Activated CD4-positive, alpha-beta T cell treated with anti-CD3 and anti-CD28 coated beads, Interleukin-2, amount 50 U/mL, for 16 hours (primary cell): ENCODE measurements at regions not wholly inside any gene's neighbourhood (a gene's known extent, or its start where the extent isn't known, plus 50 kb on each side); places are given as distances from the start of the nearest gene placed in this dataset.
"Not testable (repeated sequence)": the region's sequence is repeated elsewhere in the genome, so short reads cannot be mapped to it uniquely, and the experiment has no call there.

Experiments used
- DNase-seq: peaks from one replicate; pipeline ENCODE4 v3.0.0-alpha.2; 2020

DNA sequence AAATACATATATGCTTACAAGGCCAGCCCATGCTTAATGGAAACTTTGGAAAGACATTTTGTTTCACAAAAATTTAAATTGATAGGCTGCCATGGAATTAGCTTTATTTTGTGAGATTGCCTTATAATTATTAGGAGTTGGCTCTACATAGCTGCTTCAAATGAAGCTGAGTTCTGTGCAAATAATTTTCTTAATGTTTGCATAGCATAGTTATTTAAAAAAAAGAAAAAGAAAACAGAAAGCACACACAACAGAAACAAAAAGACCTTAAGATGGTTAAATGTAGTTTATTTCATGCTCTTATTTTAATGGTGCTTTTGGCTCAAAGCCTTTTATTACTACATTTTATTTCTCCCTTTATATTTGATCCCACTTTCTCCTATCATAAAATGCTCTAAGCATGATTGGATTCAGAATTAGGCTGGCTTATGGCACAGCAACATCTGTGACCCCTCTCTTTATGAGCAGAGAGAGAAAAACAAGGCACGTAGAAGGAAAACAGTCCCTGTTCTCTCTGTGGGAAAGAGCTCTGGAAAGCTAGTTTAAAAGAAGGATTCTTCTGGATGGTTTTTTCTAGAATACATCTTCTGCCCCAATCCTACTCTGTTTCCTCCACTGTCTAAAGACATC, 530.5 kb downstream of the NTRK2 start:
- DNase-seq = no peak

DNA sequence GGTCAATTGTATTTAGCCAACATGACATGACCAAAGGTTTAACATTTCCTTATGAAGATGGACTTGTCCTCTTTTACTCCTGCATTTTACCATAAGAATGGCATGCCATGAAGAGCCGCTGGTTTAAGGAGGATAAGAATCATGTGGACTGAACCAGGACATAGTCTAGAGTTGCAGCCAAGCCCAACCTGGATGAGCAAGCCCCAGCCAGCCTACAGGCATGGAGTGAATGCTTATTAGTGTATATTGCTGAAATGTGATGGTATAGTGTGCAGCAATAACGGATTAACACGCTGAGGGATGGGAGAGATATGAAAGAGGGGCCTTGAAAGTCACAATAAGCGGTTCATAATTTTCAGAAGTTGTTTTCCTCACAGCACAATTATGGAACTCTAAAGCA, 523.2 kb downstream of the NTRK2 start:
- DNase-seq = no peak

DNA sequence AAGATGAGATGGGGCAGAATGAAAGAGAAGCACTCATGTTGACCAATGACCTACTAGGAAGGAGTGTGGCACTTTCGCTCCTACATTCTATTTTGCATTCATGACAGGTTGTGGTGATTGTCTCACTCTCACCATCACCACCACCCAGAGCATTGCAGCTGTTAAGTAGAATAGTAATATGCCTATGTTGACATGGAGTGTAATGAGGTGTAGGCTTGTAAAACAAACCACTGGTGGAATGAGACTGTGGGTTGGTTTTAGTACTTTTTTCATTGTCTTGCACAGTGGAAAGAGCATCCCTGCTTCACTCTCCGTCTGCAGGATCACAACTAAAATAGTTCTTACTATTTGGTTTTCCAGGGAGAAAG, 516.7 kb downstream of the NTRK2 start:
- no peak for DNase-seq

DNA sequence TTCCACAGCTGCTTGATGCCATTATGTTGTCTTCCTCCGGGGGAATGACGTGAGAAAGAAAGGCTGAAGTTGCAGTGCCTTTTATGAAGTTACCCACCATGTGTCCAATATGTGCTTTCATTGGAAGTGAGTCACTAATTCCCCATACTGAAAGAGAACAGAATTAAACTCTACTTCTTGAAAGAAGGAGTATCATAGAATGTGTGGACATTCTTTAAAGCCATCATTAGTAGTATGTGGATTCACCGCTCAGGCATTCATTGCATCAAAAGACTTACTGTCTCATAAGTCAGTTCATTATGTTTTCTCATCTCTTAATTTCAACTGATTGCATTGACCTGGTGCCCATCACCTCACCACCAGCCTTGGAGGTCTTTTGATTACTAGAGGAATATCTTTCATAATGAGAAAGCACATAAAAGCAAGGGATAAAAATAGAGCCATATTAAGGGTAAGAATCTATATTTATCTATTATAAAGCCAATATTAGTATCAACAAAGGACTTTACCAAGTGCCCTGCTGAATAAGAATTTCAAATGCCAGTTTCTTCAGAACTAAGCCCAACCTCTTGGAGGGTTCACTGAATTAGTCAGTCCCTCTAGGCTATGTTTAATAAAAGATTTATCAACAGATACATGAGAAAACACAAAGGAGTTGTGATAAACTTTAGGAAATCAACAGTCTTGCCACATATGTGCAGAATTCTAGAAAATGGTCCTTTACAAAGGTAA, 516.1 kb downstream of the NTRK2 start:
- no peak for DNase-seq

DNA sequence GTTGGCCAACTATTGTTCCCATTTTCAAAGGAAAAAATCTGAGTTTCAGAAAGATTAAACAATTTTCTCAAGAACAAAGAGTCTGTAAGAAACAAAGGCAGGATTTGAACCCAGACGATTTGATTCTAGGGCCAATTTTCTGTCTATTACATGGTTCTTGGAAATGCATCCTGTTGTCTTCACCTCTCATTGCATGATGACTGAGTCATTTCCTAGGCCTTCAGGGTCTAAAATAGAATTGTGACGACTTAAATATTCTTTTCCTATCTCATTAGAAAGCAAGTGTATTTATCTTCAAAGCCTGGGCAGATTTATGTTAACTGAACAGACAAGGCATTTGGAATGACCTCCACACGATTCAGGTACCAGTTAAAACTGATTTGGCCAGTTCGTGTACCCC, 512.9 kb downstream of the NTRK2 start:
- DNase-seq = no peak

DNA sequence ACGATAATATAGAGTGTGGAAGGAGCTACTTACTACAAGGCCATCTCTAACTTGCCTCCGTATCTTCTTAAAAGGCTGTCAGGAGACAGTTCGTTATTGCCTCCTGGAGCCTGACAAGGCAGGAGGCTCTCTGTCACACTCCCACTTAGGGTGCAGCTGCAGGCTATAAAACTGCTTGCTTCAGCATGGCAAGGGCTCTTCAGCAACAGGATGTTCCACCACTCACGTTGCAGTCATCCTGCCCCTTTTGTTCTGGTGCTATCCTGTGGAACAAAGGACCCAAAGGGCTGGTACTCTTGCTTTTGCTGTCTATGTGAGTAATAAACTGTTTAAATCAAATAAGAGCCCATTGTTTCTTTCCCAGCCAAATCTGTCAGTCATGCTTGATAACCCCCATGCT, 508.9 kb downstream of the NTRK2 start:
- DNase-seq = no peak

DNA sequence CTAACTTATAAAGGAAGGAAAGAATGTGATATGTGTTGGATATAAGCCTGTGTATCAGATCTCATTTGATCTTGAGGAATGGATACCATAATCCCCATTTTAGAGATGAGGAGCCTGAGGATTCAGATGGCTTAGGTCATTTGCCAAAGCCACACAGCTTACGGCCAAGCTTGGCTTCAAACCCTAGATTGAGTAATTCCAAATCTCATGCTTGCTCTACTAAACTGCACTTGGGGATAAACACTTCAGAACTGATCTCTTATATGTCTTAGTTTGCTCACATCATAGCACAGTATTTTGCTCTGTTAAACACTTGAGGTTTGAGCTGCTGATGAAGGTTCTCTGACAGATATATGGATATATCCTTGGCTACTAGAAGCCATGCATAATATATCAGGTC, 504.4 kb downstream of the NTRK2 start:
- DNase-seq = no peak

DNA sequence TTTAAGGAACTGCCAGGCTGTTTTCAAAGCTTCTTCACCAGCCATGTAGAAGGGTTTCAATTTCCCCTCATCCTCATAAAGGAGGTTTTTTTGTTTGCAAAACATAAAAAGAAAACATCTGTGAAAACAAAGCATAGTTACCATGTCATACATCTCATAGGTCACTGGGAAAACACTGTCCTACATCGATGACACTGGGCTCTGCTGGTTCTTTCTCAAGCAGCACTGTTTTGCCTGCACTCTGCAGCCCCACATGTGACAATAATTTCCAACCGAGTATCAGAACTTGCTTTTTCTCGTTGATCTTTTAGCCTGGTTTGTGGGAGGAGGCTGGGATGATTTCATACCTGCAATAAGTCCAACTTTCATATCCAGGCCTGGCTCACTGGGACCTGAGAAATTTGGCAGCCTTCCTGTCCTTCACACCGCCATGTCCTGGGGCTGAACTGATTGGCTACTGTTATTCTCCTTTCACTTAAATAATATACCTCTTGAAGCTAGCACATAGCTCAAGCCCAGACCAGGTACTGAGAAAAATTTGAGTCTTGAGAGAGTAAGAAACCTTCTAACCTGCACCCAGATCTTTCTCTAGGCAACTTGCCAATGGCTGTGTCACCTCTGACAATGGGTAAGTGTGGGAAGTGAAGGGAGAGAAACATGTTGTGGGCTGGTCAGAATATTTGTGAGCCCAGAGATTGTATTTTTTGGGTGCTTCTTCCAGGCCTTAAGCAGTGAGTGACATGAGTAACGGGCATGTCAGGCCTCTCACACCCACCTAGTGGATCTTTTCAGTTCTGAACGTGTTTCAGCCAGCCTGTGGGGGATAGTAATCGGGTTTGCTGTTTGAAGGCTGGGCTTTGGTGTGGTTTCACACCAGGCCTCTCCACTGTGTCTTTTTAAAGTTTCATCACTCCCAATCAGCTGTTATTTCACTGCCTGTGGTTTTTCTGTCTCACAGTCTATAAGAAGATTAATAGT, 502.8 kb downstream of the NTRK2 start:
- no peak for DNase-seq

DNA sequence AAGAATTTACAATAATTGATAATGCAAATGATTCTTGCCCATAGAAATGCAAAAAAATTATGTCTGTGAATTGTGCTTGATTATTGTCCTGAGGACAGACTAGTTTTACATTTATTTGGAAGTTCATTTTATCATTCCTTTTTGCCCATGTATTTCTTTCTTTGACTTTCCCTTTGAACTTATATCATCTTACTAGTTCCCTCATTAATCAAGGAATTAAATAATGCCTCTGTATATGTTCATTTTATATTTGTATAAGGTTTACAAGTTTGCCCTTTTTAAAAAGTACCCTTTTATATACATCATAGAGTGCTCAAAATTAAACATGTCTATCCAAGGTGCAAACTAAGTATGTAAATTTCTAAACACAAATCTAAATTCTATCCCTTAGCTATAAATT, 501.6 kb downstream of the NTRK2 start:
- no peak for DNase-seq

DNA sequence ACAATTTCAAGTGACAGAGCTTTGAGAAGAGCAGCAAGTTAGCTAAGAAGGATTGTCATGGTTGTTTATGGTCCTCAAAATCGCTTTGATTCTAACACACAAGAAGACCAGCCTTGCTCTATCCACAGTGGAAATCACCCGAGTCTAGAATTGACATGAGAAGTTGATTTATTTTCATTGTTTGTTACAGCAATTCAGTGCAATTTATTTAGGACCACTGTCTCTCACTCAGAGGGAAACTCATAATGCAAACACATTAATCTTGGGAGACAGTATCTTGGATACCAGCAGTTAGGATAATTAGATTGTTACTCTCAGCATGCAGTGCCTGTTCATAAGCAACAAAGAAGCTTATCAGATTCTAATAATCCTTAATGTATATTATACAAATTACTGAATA, 498.9 kb downstream of the NTRK2 start:
- no peak for DNase-seq

DNA sequence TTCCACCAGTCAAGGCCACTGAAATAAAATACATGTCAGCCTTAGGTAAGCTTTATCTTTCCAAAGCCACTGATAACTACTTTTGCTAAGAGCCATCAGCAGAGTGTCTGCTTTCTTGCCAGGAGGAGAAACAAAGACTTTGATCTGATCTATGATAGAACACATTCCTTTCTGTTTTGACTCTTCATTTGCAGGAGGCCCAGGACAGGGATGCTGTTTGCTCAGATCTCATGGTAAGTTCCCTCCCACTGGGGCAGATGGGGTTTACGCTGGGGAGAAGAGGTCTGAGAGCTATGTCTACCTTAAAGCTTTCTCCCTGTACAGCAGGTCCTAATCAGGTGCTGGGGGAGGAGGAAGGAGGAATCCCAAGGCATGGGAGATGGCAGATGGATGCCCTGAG, 497.6 kb downstream of the NTRK2 start:
- no peak for DNase-seq

DNA sequence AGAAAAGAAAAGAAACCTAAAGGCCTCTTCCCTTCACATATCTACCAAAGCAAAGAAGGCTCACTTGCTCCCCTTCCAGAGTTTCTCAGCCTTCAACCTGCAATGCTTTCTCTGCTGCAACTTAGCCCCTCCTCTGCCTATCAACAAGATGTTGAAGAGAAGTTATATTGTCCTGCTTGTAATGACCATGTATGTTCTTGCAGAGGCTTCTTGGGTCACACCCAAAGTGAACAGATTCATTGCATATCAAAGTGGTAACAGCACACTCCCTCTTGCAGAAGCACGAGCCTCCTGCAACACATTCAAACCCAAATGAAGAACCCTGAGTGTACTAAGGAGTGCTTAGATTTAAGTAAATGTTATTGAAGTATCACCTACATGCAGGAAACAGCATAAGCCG, 494.3 kb downstream of the NTRK2 start:
- DNase-seq = no peak

DNA sequence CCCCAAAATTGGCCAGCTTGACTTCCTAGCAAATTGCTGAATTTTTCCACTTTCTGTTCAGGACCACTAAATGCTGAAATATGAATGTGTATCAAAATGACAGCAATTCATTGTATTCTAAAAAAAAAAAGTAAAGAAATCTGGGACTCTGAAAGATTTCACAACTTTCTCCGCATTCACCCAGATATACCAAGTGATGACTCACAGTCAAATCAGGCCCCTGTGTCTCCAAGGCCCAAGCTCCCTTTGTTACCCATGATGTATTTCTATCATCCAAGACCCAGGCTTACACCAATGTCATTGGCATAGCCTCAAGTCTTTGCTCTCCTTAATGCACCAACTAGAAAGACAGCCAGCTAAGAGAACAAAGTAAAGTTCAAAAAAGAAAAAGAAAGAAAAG, 493.9 kb downstream of the NTRK2 start:
- DNase-seq = no peak

DNA sequence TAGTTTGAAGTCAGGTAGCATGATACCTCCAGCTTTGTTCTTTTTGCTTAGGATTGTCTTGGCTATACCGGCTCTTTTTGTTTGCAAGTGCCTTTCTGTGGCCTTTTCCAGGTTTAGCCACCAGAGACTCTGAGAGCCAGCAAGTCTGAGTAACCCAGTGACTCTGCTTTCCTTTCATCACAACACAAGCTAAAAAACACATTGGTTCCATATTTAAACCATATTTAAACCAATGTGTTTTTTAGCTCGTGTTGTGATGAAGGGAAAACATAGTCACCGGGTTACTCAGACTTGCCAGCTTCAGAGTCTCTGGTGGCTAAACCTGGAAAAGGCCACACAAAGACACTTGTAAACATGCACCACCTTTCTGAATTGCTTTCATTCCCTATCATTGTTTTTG, 493.3 kb downstream of the NTRK2 start:
- DNase-seq = no peak

DNA sequence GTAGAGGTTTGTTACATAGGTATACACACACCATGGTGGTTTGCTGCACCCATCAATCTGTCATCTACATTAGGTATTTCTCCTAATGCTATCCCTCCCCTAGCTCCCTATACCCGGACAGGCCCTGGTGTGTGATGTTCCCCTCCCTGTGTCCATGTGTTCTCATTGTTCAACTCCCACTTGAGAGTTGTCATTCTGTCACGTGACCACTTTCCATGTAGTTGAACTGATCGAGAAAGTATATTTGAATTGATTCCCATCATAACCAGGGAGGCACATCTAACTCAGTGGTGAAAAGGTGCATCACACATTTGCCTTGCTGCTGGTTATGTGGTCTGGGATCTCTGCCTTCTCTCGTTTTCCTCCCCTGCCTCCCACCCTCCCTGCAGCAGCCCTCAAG, 491.4 kb downstream of the NTRK2 start:
- DNase-seq = not testable (repeated sequence)

DNA sequence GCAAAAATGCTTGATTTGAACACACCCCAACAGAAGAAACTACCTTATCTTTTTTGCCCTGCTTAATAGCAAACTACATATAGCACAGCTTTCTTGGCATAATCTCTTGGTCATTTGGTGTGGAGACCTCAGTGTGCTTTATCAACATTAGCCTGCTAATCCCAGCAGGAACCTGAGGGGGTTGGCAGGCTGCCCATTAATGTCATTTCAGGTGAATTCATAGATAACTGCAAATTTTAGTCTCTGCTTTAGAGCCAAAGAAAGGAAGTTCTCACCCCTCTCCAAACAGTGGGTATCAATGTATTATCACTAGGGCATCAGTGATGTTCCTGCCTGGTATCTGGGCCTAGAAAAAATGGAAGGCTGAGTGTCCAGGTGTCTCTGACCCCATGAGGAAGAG, 489.0 kb downstream of the NTRK2 start:
- DNase-seq = no peak

DNA sequence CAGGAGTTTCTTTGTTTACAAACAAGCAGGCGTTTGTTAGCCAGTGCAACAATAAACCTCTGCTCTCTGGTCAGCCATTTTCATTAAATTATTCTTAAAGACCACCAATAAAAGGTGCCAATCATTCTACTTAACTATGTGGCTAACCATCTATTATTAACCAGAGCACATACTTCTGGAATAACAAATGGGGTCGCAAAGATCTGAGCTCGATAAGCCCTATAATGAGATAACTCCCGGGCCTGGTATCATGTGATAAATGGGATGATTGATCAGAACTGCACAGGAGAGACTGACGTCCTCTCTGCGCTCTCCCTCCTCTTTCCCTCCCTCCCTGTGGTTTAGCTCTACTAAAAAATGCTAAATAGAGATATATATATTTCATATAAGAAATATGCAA, 488.2 kb downstream of the NTRK2 start:
- no peak for DNase-seq

DNA sequence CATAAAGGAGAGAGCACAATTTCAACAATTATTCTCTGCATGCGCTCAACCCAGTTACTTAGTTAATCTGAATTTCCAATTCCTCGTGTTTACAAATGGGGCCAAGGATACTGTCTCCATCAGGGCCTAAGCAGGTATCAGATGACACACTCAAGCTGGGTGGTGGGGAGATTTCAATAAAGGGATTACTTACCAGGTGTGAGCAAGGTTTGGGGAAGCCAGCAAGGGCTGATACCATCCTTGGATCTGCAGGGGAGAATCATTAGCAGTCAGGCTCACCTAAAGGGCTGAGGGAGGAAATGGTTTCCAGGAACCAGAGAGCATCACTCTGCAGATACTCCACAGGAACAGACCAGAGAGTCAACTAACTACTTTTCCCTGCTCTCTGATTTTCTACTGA, 487.1 kb downstream of the NTRK2 start:
- no peak for DNase-seq

DNA sequence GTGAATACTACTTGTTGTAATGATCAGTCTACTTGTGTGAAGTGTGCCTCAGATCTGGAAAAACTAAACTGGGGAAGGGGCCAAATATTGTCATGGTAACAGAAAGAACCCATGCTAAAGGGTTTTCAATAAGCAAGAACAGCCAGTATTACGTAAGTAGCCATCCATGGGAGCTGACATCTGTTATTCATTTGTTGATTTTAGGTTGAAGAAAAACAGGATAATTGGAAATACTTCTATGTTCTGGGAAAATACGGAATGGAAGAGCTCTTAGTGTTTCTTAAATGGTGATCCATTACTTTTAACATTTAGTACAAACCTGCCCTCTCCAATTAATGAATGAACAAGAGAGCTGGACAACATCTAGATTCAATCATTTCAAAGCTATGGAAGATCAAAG, 485.8 kb downstream of the NTRK2 start:
- no peak for DNase-seq

DNA sequence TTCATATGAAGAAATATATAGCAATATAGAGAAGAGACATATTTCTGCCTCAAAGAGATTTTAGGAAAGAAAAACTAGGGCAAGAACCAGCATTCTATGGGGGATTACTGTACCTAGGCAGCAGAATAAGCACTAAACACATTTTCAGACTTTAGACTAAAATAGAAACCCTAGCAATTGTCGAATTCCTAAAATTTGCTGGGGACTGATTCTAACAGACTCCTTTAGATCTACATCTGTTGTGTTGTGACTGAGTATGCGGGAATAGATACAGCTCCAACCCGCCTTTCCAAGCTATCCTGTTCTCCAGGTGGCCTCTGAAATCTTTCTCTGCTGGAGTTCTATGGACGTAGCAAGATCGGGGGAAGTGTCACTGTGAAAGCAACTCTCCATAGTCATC, 482.2 kb downstream of the NTRK2 start:
- DNase-seq = no peak

DNA sequence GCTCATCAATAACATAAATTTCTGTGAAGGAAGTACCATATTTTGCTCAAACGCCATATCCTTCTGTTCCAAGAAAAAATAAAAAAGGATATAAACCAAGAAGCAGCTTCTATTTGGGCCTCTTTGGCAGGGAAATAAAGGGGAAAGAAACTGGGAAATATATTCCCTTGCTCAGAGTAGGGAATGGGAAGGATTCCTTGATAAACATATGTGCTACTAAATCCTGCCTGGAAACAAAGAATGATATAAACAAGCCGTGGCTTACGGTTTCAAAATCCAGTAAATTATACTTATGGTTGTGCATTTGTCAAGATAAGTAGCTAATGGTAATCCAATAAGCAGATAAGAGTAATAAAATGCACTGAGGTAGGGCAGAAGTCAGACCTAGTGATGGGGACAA, 481.6 kb downstream of the NTRK2 start:
- DNase-seq = no peak

DNA sequence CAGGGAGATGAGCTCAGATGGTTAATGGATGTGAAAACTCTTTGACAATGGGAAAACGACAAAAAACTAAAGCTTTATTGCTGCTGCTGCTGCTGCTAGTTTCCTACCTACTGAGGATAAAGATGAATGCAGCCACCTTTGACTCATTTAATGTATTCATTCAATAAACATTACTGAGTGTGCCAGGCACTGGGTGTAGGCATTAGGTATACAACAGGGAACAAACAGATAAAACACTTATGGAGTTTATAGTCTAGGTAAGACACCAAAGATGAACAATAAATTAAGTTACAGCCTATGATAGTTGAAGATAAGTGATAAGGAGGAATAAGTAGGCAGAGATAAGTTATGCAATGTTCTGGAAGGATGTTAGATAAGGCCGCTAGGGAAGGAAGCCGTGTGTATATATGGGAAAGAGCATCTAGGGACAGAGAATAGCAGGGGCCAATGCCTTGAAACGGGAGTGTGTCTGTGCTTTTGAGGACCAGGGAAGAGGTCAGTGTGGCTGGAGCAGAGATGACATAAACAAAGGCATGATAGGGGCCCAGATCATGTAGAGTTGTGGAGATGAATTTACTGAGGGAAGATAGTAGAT, 477.6 kb downstream of the NTRK2 start:
- DNase-seq = no peak

DNA sequence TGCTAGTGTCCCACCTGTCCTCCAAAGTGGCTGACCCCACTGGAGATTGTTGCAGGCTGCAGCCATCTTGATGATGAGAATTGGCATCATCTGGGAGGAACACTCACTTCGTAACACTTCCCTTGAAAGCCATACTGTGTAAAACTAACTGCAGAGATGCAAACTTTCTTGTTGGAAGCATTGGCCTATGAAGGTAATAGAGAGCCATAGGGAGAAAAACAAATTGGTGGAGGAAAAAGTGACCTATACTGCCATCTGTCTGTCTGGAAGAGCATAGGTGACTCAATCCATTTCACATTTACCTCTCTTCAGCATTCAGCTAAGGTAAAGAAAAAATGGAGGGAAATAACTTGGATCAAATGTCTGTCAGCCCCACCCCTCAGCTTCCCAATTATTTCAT, 473.4 kb downstream of the NTRK2 start:
- DNase-seq = peak; percentile 2

DNA sequence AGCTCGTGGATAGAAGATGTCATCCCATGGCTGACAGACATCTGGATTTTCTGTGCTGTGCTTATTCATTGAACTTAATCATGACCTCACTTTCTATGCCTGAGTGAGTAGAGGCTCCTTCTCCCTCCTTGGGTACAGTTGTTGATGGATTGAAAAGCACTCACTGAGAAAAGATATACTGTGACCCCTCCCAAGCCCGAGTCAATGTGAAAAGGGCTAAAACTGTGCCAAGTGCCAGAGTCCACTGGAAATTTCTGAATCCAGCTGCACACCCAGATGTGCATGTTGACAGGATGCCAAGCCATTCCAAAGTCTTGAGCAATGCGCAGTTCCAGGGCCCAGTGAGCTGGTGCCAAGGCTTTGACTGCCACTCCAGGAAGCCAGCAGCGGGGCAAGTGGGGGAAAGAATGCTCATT, 473.0 kb downstream of the NTRK2 start:
- DNase-seq = no peak
